Stimulated activated CD8-positive, alpha-beta memory T cell treated with anti-CD3 and anti-CD28 coated beads, Interleukin-15, amount 100 ng/mL, for 24 hours (primary cell): ENCODE measurements at regions not wholly inside any gene's neighbourhood (a gene's known extent, or its start where the extent isn't known, plus 50 kb on each side); places are given as distances from the start of the nearest gene placed in this dataset.

Source experiments
- DNase-seq: peaks from one replicate; pipeline ENCODE4 v3.0.0-alpha.2; 2020; ENCODE audit warnings: low read depth

DNA sequence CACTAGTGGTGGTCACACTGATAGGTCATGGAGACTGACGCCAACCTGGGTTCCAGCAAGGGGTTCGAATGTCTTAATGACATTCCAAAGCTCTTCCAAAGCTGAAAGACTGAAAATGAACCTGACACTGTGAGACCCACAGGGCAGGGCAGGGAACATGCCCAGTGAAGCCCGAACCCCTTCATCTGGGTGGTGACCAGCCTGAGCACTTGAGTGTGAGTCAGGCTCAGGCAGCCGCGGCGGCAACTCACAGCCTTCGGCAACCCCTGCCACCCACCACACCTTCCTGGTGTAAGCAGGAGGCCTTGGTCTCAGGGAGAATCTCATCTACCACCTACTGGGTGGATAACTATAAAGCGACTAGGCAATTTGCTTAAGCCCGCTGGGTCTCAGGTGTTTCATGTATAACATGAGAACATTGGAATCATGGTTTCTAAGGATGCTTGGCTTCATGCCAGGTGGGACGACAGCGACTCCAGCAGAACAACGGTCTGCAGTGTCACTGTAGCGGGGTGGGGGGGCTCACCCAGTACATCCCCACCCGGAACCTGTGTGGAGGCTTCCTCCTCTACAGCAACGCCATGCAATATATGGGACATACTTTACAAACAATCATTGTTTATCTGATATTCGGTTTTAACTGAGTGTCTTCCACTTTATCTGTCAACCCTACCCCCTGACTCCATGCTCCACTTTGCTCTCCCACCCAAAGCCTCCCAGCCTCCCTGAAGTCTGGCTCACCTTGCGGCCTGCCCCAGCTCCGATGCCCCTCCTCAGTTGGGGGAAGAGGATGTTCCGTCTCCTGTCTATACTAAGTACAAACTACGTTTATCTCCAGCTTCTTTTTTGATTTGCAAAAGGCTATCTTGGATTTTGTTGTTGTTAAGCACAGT, 125.0 kb upstream of the MEF2A start:
- DNase-seq: no peak

- no peak for DNase-seq
These were observed 124.4 kb upstream of the MEF2A start for GRCh38 chr15:99441444-99441800.

- DNase-seq: no peak
These were observed 123.9 kb upstream of the MEF2A start for GRCh38 chr15:99441871-99442251.

- no peak for DNase-seq
These were observed 123.4 kb upstream of the MEF2A start for GRCh38 chr15:99442252-99442897.

- no peak for DNase-seq
These were observed 122.6 kb upstream of the MEF2A start for GRCh38 chr15:99443056-99443756.

- no peak for DNase-seq
These were observed 121.9 kb upstream of the MEF2A start for GRCh38 chr15:99443768-99444446.

DNA sequence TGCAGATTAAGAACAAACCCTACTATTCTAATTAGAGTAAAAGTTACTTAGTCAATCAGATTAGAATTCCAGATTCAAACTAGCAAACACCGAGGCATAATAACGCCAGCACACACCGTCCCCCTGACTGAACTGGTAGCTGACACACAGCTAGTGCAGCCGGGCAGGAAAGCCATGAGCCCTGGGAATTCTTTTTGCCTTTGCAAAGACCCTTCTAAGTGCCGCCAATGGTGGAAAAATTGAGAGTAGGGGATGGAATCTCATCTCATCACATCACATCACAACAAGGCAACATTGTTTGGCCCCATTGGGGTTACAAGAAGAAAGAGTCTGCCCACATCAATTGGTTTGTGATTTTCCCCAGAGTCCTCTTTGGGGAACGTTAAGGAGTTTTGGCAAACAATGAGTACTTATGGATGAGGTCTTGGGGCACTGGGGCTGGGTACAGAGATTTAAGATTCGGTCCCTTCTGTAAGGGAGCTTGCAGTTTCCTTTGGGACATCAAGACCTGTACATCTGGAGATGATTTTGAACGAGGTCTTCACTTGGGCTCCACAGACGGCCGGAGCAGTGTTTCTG, 120.4 kb upstream of the MEF2A start:
- DNase-seq: no peak

DNA sequence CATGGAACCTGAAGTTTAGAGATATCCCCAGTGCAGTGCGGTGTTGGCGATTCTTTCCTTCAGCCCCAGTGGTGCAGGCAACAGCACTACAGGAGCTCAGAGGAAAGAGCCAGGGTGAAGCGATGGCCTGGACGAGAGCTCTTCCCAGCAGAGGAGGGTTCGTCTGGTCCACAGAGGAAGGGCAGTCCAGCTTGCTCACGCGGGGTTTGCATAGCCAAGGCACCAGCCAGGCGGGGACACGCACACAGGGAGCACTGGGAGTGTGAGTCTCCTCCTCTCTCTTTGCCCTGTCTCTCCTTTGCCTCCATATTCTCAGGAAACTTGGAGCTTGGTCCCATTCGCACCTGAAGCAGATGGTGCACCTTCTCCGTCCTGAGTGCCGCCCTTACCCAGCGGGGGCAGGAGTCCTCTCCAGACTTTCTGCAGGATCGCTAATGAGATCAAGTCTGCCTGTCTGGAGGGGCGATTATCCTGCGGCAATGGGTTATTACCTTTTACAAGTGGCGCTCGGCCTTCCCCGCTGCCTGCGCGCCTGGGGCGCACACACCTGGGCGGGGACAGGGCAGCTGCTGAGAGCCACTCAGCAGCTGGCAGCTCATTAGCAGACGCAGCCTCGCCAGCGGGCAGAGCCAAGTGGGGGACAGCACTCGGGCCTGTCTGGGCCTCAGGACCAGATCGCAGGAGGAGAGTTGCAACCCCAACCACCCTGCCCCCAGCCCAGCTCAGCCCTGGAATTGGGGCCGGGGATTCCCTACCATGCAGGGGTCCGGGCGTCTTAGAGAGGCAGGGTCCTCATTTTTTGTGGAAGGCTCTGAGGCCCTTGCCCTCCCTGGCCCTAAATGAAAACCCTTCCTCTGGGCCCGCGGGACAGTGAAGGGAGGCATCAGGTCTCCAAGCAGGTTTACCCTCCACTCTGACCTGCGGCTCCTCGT, 119.0 kb upstream of the MEF2A start:
- no peak for DNase-seq

- no peak for DNase-seq
These were observed 118.0 kb upstream of the MEF2A start for GRCh38 chr15:99447497-99448371.

- no peak for DNase-seq
These were observed 116.3 kb upstream of the MEF2A start for GRCh38 chr15:99449514-99449913.

GRCh38 chr15:99450896-99451358, 114.9 kb upstream of the MEF2A start:
- DNase-seq: peak; percentile 30

DNA sequence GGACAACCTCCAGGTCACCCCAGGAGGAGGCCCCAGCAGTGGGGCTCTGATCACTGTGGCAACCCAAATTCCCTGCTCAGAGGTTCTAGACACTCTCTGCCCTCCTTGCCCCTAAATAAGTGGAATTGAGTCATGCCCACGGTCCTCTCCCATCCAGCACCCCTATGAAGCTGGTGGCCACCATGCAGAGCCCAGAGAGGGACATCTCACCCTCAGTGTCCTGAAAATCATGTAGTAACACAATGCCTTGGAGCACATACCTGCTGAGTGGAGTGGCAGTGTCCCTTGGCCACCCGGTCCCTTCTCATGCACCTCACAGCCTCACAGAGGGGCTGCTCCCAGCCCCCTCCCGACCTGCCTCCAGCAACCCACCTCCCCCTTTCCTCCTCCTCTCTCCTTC, 114.3 kb upstream of the MEF2A start:
- DNase-seq: no peak

GRCh38 chr15:99452010-99452409, 113.8 kb upstream of the MEF2A start:
- no peak for DNase-seq

DNA sequence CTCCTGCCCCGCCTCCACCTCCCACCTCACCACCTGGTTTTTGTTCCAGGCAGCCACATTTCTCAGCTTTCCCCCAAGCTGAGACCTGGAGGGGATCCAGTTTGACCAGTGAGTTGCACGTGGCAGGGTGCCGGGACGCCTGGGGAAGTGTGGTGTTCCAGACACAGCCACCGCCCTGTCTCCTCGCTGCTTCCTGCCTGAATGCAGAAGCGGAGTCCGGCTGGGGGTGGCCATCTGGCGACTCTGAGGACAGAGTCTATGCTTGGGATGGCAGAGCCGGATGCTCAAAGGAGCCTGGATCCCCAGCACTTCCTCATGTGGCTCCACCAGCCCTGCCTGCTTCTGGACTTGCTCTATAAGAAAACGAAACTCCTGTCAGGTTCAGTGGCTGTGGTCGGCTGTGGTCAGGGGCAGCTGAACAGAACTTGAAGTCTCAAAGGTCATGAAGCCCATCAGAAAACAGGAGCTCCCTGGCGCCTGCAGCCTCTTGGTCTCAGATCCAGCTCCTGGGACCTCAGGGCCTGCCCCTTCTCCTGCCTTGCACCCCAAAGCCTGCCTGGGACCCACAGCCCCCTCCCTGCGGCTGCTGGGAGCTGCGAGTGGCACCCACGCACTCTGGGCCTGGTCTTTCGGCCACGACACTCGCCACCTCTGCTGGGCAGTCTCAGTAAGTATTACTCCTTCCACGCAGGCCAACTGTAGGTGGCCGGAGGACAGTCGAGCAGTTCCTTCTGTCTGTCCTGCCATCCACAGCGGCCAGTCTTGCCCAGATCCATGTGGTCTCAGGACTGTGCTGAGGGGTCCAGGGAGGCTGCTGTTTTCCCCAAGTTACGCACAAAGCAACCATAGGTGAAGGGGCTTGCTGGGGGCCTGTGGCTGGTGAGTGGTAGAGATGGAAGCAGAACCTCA, 112.8 kb upstream of the MEF2A start:
- DNase-seq: no peak

DNA sequence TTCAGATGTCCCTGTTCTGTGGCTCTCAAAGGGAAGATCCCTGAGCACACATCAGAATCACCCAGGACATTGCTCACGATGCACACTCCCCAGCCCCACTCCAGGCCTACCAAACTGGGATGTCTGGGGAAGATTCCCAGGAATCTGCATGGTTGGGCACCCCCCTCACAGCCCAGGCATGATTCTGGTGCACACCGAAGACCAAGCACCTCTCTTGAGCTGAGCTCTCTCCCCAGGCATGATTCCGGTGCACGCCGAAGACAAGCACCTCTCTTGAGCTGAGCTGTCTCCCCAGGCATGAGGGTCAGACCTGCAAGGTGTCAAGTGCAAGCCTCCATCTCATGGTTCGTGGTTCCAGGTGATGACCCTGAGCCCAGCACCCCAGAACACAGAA, 112.2 kb upstream of the MEF2A start:
- DNase-seq: no peak

- DNase-seq: no peak
These were observed 111.5 kb upstream of the MEF2A start for GRCh38 chr15:99454107-99454809.

- no peak for DNase-seq
These were observed 110.6 kb upstream of the MEF2A start for GRCh38 chr15:99454941-99455788.
